NCI-H748 treated with DMSO at 0.1 percent for 48 hours (cell line): ENCODE measurements at regions not wholly inside any gene's neighbourhood (a gene's known extent, or its start where the extent isn't known, plus 50 kb on each side); places are given as distances from the start of the nearest gene placed in this dataset.

Source experiments
- DNase-seq: peaks from one replicate; lab custom pipeline; 2025; lab: John Stamatoyannopoulos, UW

GRCh38 chr3:103057003-103057402, 622.2 kb downstream of the ZPLD1 start:
- DNase-seq, result no peak

- no peak for DNase-seq
Measured at GRCh38 chr3:103057487-103057886, 622.7 kb downstream of the ZPLD1 start.

- DNase-seq, result no peak
Measured at GRCh38 chr3:103059432-103059831, 624.6 kb downstream of the ZPLD1 start.

GRCh38 chr3:103060242-103060641, 625.4 kb downstream of the ZPLD1 start:
- DNase-seq, result no peak

- DNase-seq, result no peak
Measured at GRCh38 chr3:103067963-103068362, 633.1 kb downstream of the ZPLD1 start.

GRCh38 chr3:103075282-103075681, 640.5 kb downstream of the ZPLD1 start:
- no peak for DNase-seq

- DNase-seq, result no peak
Measured at GRCh38 chr3:103077910-103078309, 643.1 kb downstream of the ZPLD1 start.

- DNase-seq, result no peak
Measured at GRCh38 chr3:103082501-103082900, 647.7 kb downstream of the ZPLD1 start.

- DNase-seq, result peak; percentile 44
Measured at GRCh38 chr3:103083848-103084631, 649.2 kb downstream of the ZPLD1 start.

GRCh38 chr3:103085465-103085864, 650.6 kb downstream of the ZPLD1 start:
- no peak for DNase-seq

GRCh38 chr3:103089758-103090157, 654.9 kb downstream of the ZPLD1 start:
- DNase-seq, result no peak

GRCh38 chr3:103105206-103105605, 670.4 kb downstream of the ZPLD1 start:
- DNase-seq, result no peak

- no peak for DNase-seq
Measured at GRCh38 chr3:103112273-103112672, 677.5 kb downstream of the ZPLD1 start.

- no peak for DNase-seq
Measured at GRCh38 chr3:103126115-103126514, 691.3 kb downstream of the ZPLD1 start.

- no peak for DNase-seq
Measured at GRCh38 chr3:103127098-103127630, 692.3 kb downstream of the ZPLD1 start.

- no peak for DNase-seq
Measured at GRCh38 chr3:103127737-103128136, 692.9 kb downstream of the ZPLD1 start.

- no peak for DNase-seq
Measured at GRCh38 chr3:103134023-103134724, 699.4 kb downstream of the ZPLD1 start.

GRCh38 chr3:103136621-103137020, 701.8 kb downstream of the ZPLD1 start:
- DNase-seq, result no peak

GRCh38 chr3:103137830-103138229, 703.0 kb downstream of the ZPLD1 start:
- DNase-seq, result no peak

- DNase-seq, result no peak
Measured at GRCh38 chr3:103158183-103158582, 723.4 kb downstream of the ZPLD1 start.

- DNase-seq, result no peak
Measured at GRCh38 chr3:103166890-103167289, 732.1 kb downstream of the ZPLD1 start.

- DNase-seq, result no peak
Measured at GRCh38 chr3:103167850-103168249, 733.0 kb downstream of the ZPLD1 start.

GRCh38 chr3:103169289-103169688, 734.5 kb downstream of the ZPLD1 start:
- no peak for DNase-seq
